ENCODE measurements at regions not wholly inside any gene's neighbourhood (a gene's known extent, or its start where the extent isn't known, plus 50 kb on each side); places are given as distances from the start of the nearest gene placed in this dataset.
"Not testable (repeated sequence)": the region's sequence is repeated elsewhere in the genome, so short reads cannot be mapped to it uniquely, and the experiment has no call there.

GRCh38 chr14:106177266-106178246, 651.2 kb downstream of the TMEM121 start:
- DNase-seq (ENCODE audit: low read depth, low spot score); H3K4me3 ChIP-seq (ENCODE audit: low read length): not testable (repeated sequence)

DNA sequence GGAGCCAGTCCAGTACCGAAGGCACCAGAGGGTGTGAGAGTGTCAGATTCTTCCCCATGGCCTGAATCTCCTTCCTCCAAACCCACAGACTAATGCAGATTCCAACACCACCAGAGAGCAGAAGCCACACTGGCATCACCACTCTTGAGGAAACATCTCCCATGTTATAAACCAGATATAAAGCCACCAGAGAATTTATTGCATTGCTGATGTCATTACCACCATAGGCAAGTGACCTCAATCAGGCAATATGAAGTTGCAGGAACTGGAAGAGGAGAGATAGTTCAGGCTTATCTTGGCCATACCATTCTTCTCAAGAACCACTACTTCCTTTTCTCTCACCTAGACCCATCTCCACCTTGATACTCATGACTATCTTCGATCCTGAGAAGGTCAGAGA, 653.4 kb downstream of the TMEM121 start:
- no peak for DNase-seq (ENCODE audit: low read depth, low spot score)
- H3K4me3 ChIP-seq (ENCODE audit: low read length) = no peak overlapping the region

GRCh38 chr14:106184771-106185170, 658.4 kb downstream of the TMEM121 start:
- DNase-seq (ENCODE audit: low read depth, low spot score) = peak; percentile 81
- H3K4me3 ChIP-seq (ENCODE audit: low read length) = peak overlapping the region; percentile 3; the same call in 1 of the 2 replicates

- peak overlapping the region; percentile 3; the same call in 1 of the 2 replicates for H3K4me3 ChIP-seq (ENCODE audit: low read length)
- not testable (repeated sequence) for DNase-seq (ENCODE audit: low read depth, low spot score)
Observed at GRCh38 chr14:106185174-106185836, 658.9 kb downstream of the TMEM121 start.

DNA sequence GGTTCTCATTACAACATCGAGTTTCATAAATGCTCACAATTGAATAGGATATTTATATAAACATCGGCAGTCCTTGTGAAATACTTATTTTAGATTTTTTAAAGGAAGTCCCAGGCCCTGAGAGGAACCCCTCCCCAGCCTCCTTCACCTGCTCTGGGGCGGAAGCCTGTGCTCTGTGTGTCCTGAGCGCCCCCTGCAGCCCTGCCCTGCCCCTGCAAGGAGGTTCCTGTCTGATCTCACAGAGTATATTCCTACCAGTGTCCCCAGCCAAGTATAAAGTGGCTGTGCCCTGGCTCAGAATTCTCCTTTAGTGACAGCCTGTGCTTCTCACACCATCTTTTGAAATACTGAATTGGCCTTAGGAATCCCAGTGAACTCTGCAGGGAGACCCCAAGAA, 659.5 kb downstream of the TMEM121 start:
- H3K4me3 ChIP-seq (ENCODE audit: low read length) = no peak overlapping the region
- DNase-seq (ENCODE audit: low read depth, low spot score) = no peak

DNA sequence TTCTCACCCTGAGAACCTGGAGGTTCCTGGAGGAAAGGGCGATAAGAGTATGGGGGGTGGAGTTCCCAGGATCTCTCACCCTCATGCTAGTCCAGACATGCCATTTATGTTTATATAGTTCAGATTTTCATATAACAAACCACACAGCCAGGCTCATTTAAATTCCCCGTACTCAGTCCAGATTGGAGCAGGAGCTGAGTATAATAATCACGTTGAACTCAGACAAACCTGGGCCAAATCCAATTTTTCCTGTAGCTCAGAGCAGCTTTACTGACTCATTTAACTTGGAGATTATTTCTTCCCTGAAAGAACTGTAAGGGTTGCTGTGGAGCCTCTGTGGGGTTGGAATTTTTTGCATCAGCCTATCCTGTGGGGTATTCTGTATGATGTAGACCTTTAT, 660.8 kb downstream of the TMEM121 start:
- H3K4me3 ChIP-seq (ENCODE audit: low read length) = no peak overlapping the region
- no peak for DNase-seq (ENCODE audit: low read depth, low spot score)

DNA sequence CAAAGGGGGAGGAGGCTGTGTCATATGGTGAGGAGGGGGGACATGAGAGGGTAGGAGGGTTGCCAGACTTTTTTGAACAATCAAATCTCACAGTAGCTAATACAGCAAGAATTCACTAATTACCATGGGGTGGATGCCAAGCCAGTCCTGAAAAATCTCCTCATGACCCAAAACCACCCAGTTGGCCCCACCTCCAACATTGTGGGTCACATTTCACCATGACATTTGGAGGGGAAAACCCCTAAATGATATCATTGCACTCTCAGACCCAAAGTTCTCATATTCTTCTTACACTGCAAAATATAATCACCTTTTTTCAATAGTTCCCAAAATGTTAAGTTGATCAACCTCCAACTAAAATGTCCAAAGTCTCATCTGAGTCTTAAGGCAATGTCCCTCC, 666.3 kb downstream of the TMEM121 start:
- DNase-seq (ENCODE audit: low read depth, low spot score); H3K4me3 ChIP-seq (ENCODE audit: low read length): not testable (repeated sequence)

- peak overlapping the region; percentile 57 for H3K4me3 ChIP-seq (ENCODE audit: low read length)
- peak; percentile 87 for DNase-seq (ENCODE audit: low read depth, low spot score)
Observed at GRCh38 chr14:106196459-106196858, 670.1 kb downstream of the TMEM121 start.

DNA sequence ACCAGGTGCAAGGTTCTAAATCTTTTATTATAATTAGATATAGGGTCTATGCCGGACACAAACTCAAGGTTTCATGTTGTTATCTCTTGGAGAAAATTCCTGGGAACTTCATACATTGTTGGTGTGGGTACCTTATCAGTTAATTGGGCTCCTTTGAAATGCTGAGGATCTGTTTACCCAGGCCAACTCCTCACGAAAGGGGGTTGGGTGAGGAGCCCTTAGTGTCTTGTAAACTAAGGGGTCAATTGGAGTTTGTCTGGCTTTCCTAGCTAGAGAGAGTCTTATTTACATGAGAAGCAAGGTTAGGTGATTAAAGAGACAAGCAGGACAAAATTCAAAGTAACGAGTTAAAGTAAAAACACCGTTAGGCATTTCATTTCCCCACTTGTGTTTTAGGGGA, 670.9 kb downstream of the TMEM121 start:
- not testable (repeated sequence) for DNase-seq (ENCODE audit: low read depth, low spot score)
- H3K4me3 ChIP-seq (ENCODE audit: low read length) = peak overlapping the region; percentile 57

GRCh38 chr14:106199097-106199496, 672.7 kb downstream of the TMEM121 start:
- no peak for DNase-seq (ENCODE audit: low read depth, low spot score)
- peak overlapping the region; percentile 57 for H3K4me3 ChIP-seq (ENCODE audit: low read length)

GRCh38 chr14:106200541-106201315, 674.3 kb downstream of the TMEM121 start:
- DNase-seq (ENCODE audit: low read depth, low spot score) = peak; percentile 89

DNA sequence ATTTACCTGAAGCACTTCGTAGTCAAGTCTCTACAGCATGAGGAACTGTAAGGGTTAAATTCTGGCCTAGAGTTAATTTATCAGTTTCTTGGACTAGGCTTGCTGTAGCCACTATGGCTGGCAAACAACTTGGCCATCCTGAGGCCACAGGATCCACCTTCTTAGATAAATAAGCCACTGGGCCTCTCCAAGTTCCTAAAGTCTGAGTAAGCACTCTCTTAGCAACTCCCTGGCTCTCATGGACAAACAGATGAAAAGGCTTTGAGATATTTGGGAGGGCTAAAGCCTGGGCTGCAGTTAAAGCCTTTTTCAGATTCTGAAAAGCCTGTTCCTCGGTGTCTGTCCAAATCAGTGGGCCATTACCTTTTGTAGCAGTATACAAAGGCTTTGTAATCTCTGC, 675.0 kb downstream of the TMEM121 start:
- H3K4me3 ChIP-seq (ENCODE audit: low read length) = peak overlapping the region; percentile 57
- no peak for DNase-seq (ENCODE audit: low read depth, low spot score)

More at GRCh38 chr14:106200541-106201315, 674.3 kb downstream of the TMEM121 start:
- peak overlapping the region; percentile 57 for H3K4me3 ChIP-seq (ENCODE audit: low read length)

DNA sequence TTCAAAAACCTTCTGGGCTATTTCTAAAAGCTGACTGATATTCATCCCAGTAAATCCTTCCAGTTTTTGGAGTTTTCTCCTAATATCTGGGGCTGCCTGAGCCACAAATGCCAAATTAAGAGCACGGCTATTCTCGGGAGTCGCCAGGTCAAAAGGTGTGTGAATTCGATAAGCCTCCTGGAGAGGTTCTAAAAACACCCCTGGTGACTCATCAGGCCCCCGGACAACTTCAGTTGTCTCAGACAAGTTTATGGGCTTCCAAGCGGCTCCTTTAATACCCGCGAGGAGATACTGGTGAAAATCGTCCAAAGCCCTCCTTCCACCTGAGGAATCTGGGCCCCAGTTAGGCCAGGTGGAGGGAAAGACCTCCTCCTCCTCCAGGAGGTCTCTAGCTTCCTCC, 677.1 kb downstream of the TMEM121 start:
- DNase-seq (ENCODE audit: low read depth, low spot score) = no peak
- H3K4me3 ChIP-seq (ENCODE audit: low read length) = peak overlapping the region; percentile 57

- H3K4me3 ChIP-seq (ENCODE audit: low read length) = peak overlapping the region; percentile 57
Observed at GRCh38 chr14:106204063-106204462, 677.7 kb downstream of the TMEM121 start.

GRCh38 chr14:106207316-106207715, 680.9 kb downstream of the TMEM121 start:
- H3K4me3 ChIP-seq (ENCODE audit: low read length) = no peak overlapping the region
- no peak for DNase-seq (ENCODE audit: low read depth, low spot score)

More at GRCh38 chr14:106204063-106204462, 677.7 kb downstream of the TMEM121 start:
- DNase-seq (ENCODE audit: low read depth, low spot score) = no peak

DNA sequence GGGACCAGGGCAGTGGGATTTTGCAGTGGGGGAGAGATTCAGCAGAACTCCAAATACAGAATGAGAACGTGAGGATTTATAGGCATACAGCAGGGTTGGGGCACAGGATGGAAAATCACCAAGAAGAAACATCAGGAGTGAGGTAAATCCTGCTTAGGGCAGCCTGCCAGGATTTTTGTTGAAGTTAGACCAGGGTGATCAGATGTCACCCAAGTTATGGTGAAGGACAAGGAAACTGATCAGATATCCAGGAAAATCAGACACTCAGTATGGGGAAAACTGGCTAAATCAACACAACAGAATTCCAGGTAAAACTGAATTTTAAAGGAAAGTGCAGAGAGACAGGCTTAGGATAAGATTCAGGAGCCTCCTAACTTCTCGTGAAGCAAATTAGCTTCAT, 682.4 kb downstream of the TMEM121 start:
- no peak for DNase-seq (ENCODE audit: low read depth, low spot score)
- H3K4me3 ChIP-seq (ENCODE audit: low read length) = no peak overlapping the region

DNA sequence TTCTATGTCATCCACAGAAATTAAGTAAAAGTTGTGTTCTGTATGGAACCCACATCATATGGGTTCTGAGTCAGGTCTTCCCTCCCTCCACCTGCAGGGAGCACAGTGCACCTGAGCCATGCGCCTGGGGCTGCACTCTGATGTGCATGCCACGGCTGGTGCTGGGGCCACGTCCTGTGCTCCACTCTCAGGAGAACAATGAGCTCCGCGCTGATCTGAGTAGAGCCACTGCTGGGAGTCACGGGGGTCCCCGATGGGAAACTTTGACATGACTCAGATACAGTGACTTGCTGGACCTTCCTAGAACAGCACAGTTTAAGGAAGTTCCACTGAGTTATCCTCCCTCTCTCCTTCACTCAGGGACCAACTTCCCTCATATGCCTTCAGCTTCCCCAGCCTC, 683.4 kb downstream of the TMEM121 start:
- no peak for DNase-seq (ENCODE audit: low read depth, low spot score)
- no peak overlapping the region for H3K4me3 ChIP-seq (ENCODE audit: low read length)

- peak; percentile 85 for DNase-seq (ENCODE audit: low read depth, low spot score)
Observed at GRCh38 chr14:106210650-106211049, 684.3 kb downstream of the TMEM121 start.

GRCh38 chr14:106211334-106211900, 685.0 kb downstream of the TMEM121 start:
- DNase-seq (ENCODE audit: low read depth, low spot score) = no peak
- no peak overlapping the region for H3K4me3 ChIP-seq (ENCODE audit: low read length)

More at GRCh38 chr14:106210650-106211049, 684.3 kb downstream of the TMEM121 start:
- H3K4me3 ChIP-seq (ENCODE audit: low read length) = no peak overlapping the region

Data from Jurkat, Clone E6-1 (cell line).